ENCODE measurements at regions not wholly inside any gene's neighbourhood (a gene's known extent, or its start where the extent isn't known, plus 50 kb on each side); places are given as distances from the start of the nearest gene placed in this dataset.
"Not testable (repeated sequence)": the region's sequence is repeated elsewhere in the genome, so short reads cannot be mapped to it uniquely, and the experiment has no call there.

GRCh38 chr9:75282047-75282446 is 193.7 kb downstream of the OSTF1 start:
- no peak for DNase-seq (ENCODE audit: low read depth)

GRCh38 chr9:75289332-75289731 is 201.0 kb downstream of the OSTF1 start:
- DNase-seq (ENCODE audit: low read depth), result no peak

GRCh38 chr9:75299324-75299723 is 211.0 kb downstream of the OSTF1 start:
- DNase-seq (ENCODE audit: low read depth), result no peak

DNA sequence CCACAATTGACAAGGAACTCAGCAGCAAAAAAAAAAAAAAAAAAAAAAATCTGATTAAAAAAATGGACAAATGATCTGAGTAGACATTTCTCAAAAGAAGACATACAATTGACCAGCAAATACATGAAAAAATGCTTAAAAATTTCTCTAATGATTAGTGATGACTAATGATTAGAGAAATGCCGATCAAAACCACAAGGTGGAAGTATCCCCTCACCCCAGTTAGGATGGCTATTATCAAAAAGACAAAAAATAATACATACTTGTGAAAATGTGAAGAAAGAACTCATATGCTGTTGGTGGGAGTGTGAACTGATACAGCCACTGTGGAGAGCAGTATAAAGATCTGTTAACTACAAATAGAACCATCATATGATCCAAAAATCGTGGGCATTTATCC is 245.3 kb downstream of the OSTF1 start:
- DNase-seq (ENCODE audit: low read depth), result no peak

GRCh38 chr9:75358846-75359245 is 270.5 kb downstream of the OSTF1 start:
- DNase-seq (ENCODE audit: low read depth), result no peak

GRCh38 chr9:75359638-75360037 is 271.3 kb downstream of the OSTF1 start:
- no peak for DNase-seq (ENCODE audit: low read depth)

DNA sequence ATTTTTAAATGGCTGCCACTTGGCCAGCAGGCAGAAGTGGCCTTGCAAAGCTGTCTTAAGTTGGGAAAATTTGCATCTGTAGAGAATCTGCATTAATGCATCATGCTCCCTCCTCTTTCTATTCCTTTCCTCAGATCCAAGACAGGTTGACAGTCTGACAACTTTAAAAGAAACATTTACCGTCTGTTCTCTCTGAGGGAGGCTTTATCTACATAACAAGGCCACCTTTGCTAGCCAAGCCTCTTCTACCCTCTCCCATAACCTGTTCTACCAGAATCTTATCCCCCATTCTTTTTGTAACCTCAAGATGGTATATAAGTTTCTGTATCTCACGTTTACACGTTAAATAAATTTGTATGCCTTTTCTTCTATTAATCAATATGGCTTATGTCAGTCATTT is 271.9 kb downstream of the OSTF1 start:
- DNase-seq (ENCODE audit: low read depth), result no peak

GRCh38 chr9:75362446-75362845 is 274.1 kb downstream of the OSTF1 start:
- DNase-seq (ENCODE audit: low read depth), result not testable (repeated sequence)

DNA sequence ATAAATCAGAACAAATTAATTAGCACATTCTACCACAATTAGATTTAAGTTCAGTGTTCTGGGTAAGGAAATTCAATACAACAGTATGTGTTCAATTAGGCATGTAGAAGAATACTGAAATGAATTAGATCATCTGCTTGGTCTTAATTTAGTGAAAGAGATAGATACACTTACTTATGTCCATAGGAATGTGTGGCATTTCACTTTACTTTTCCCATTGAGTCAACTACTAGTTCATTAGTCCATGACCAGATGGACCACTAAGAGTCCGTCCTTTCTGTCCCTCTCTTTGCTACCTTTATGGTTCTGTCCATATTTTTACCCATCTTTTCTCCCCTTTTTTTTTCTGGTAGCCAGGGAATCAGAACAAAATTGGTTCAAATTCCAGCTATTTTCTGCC is 276.9 kb downstream of the OSTF1 start:
- DNase-seq (ENCODE audit: low read depth), result no peak

DNA sequence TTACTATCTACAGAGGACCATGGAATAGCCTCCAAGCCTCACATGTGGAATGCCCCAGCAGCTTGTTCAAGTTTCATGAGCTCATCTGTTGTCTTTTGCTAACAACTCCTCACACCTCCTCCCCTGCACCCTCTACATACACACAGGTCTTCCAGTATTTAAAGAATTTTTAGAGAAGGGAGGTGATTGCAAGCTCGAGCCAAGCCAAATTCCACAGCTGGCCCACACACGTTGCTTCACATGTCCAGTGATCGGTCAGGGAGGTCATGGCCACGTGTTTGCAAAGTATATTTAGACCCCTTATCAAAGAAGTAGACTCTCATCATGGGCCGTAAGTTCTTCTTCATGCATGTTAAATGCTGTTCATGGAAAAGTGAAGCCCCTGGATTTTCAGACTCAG is 281.7 kb downstream of the OSTF1 start:
- DNase-seq (ENCODE audit: low read depth), result no peak

GRCh38 chr9:75372499-75373268 is 284.4 kb downstream of the OSTF1 start:
- DNase-seq (ENCODE audit: low read depth), result no peak

- no peak for DNase-seq (ENCODE audit: low read depth)
These were observed 288.5 kb downstream of the OSTF1 start for GRCh38 chr9:75376680-75377254.

GRCh38 chr9:75378036-75378435 is 289.7 kb downstream of the OSTF1 start:
- DNase-seq (ENCODE audit: low read depth), result no peak

GRCh38 chr9:75378926-75379325 is 290.6 kb downstream of the OSTF1 start:
- no peak for DNase-seq (ENCODE audit: low read depth)

DNA sequence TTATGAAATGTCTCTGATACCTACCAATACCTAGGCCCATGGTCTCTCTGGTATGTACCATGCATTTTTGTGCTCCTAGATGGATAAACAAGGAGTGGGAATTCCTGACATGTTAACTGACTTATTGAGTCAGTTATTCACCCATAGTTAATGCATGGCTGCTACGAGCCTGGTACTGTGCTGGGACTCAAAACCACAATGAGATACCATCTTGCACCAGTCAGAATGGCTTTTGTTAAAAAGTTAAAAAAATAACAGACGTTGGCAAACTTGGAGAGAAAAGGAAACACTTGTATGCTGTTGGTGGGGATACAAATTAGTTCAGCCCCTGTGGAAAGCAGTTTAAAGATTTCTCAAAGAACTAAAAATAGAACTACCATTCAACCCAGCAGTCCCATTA is 293.8 kb downstream of the OSTF1 start:
- DNase-seq (ENCODE audit: low read depth), result no peak

DNA sequence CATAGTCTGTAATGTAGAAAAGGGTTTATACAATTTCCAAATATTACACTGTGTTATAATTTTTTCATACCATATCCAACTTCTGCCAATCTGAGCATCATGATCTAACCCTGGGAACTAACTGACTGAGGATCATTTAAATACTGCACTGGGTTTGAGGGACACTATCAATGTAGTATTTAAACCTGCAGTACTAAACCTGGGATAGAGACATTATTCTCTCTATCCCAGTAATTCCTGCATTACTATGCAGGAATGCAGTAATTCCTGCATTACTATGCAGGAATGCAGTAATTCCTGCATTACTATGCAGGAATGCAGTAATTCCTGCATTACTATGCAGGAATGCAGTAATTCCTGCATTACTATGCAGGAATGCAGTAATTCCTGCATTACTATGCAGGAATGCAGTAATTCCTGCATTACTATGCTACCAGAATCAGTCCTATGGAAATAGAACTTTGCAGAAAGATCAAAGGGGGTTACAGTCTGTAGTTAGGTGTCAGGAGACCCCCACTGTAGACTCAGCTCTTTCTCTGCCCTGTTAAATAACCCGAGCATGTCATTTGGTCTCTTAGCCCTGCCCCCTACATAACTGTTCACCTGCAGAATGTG is 295.2 kb downstream of the OSTF1 start:
- DNase-seq (ENCODE audit: low read depth), result not testable (repeated sequence)

DNA sequence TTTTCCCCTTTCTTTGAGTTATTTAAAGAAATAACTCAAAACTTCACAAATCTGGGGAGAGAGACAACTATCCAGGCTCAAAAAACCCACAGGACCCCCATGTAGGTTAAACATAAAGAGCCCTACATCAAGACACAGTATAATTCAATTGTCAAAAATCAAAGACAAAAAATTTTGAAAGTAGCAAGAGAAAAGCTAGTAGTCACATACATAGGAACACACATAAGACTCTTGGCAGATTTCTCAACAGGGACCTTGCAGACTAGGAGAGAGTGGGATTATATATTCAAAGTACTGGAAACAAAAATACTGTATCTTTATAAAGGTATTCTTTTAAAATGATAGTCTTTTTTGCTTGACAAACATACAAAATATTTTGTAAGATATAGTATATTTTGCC is 296.9 kb downstream of the OSTF1 start:
- DNase-seq (ENCODE audit: low read depth), result no peak

GRCh38 chr9:75389101-75389500 is 300.8 kb downstream of the OSTF1 start:
- no peak for DNase-seq (ENCODE audit: low read depth)

GRCh38 chr9:75390951-75391350 is 302.6 kb downstream of the OSTF1 start:
- no peak for DNase-seq (ENCODE audit: low read depth)

- no peak for DNase-seq (ENCODE audit: low read depth)
These were observed 303.2 kb downstream of the OSTF1 start for GRCh38 chr9:75391497-75391896.

GRCh38 chr9:75395336-75395735 is 307.0 kb downstream of the OSTF1 start:
- no peak for DNase-seq (ENCODE audit: low read depth)

DNA sequence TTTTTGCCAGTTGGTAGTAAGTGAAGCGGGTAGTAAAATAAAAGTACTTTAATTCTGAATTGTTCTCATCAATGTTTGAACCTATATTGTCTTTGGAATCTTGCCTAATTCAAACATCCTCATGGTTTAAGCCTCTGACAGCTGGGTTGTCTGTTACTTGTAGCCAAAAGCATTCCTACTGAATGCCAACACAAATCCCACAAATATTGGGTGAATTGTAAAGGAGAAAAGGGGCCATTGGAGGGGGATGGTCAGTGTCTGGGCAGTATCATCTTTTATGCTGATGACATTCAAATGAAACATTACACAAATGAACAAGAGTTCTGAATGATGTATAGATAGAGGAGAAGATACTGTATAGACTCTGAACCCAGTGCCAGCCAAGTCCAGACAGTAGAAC is 309.5 kb downstream of the OSTF1 start:
- DNase-seq (ENCODE audit: low read depth), result no peak

DNA sequence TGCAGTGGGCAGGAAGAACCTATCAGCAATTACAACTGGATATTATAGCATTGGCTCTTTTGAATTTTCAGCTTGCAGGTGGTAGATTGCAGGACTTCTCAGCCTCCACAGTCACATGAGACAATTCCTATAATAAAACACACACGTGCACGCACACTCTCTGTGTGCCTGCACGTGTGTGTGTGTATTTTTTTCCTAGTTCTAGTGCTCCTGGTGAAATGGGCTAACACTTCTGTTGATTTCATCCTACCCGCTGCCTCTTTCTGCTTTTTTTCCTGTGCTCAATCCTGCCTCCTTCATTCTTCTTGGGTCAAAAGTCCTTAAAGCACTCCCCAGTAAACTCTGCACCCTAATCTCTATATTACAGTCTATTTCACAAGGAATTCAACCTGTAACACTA is 320.1 kb downstream of the OSTF1 start:
- no peak for DNase-seq (ENCODE audit: low read depth)

- no peak for DNase-seq (ENCODE audit: low read depth)
These were observed 322.1 kb downstream of the OSTF1 start for GRCh38 chr9:75410405-75410804.

All from HS-5 (cell line).